HEK293 (cell line): ENCODE measurements at regions not wholly inside any gene's neighbourhood (a gene's known extent, or its start where the extent isn't known, plus 50 kb on each side); places are given as distances from the start of the nearest gene placed in this dataset.

ENCODE experiments used
- CTCF ChIA-PET: fragments of 350-600 bp; formaldehyde crosslinking; extraction: SDS; loops from one replicate; lab custom pipeline; 2021; ENCODE audit warnings: antibody characterized with exemption; lab: Yijun Ruan, JAX
- POLR2A ChIA-PET: fragments of 300-600 bp; formaldehyde crosslinking; extraction: SDS; loops from one replicate; lab custom pipeline; 2020; ENCODE audit warnings: antibody characterized with exemption, inconsistent platforms; lab: Yijun Ruan, JAX
- H3K27ac ChIP-seq: fragments of 200-500 bp; sonication (Bioruptor generic); 2 replicates; pipeline ENCODE4 v1.5.1; 2014; ENCODE audit warnings: low read depth, low read length, control low read depth, inconsistent platforms; ENCODE audit errors: extremely low read depth
- H3K36me3 ChIP-seq, 2 experiments: fragments of 200-500 bp in 1 of 2; sonication (Bioruptor generic) in 1 of 2; 1 replicate in 1 of 2; 2 replicates in 1 of 2; pipeline ENCODE4 v1.5.1; 2014 to 2017; ENCODE audit warnings: inconsistent platforms in 2 of 2, low read length in 2 of 2; ENCODE audit not compliant: control insufficient read depth in 2 of 2, insufficient read depth in 1 of 2
- H3K4me1 ChIP-seq: fragments of 200-500 bp; sonication (Bioruptor generic); 2 replicates; pipeline ENCODE4 v1.5.1; 2014; ENCODE audit warnings: mild to moderate bottlenecking, low read length, inconsistent platforms; ENCODE audit not compliant: control insufficient read depth, insufficient read depth
- H3K4me3 ChIP-seq: 2 replicates; pipeline ENCODE4 v1.5.1; 2011; ENCODE audit warnings: low read depth, mild to moderate bottlenecking, control low read depth, low read length, moderate library complexity
- H3K9me3 ChIP-seq: fragments of 200-500 bp; sonication (Bioruptor generic); 2 replicates; pipeline ENCODE4 v1.5.1; 2014; ENCODE audit warnings: low read depth, low read length, inconsistent platforms; ENCODE audit not compliant: control insufficient read depth, insufficient read depth
- OSR2 ChIP-seq: fragments of 450-650 bp; formaldehyde crosslinking; IDR thresholded peaks from 2 replicates; pipeline ENCODE4 v1.5.1; 2016; ENCODE audit warnings: missing biosample characterization, missing genetic modification characterization
- PRDM1 ChIP-seq: fragments of 450-650 bp; formaldehyde crosslinking; IDR thresholded peaks from 2 replicates; pipeline ENCODE4; 2016; ENCODE audit warnings: missing biosample characterization, missing genetic modification characterization
- SP2 ChIP-seq: fragments of 450-650 bp; formaldehyde crosslinking; IDR thresholded peaks from 2 replicates; pipeline ENCODE4 v1.5.1; 2016; ENCODE audit warnings: missing biosample characterization, missing genetic modification characterization
- ZNF404 ChIP-seq: fragments of 450-650 bp; formaldehyde crosslinking; IDR thresholded peaks from 2 replicates; pipeline ENCODE4 v1.5.1; 2017; ENCODE audit warnings: missing biosample characterization, missing genetic modification characterization
- ZNF626 ChIP-seq: fragments of 450-650 bp; sonication (Bioruptor Pico); formaldehyde crosslinking; IDR thresholded peaks from 2 replicates; pipeline ENCODE4 v1.5.1; 2018; ENCODE audit warnings: missing biosample characterization, missing genetic modification characterization, inconsistent platforms
- ZNF785 ChIP-seq: fragments of 450-650 bp; formaldehyde crosslinking; IDR thresholded peaks from 2 replicates; pipeline ENCODE4 v1.5.1; 2016; ENCODE audit warnings: missing biosample characterization, missing genetic modification characterization
- ZNF792 ChIP-seq: fragments of 450-650 bp; formaldehyde crosslinking; IDR thresholded peaks from 2 replicates; pipeline ENCODE4 v1.5.1; 2016; ENCODE audit warnings: missing biosample characterization, missing genetic modification characterization
- ZNF837 ChIP-seq: fragments of 450-650 bp; formaldehyde crosslinking; IDR thresholded peaks from 2 replicates; pipeline ENCODE4 v1.5.1; 2016; ENCODE audit warnings: missing biosample characterization, missing genetic modification characterization
- TF ChIP-seq, protein P1 (sequence below): fragments of 450-650 bp; formaldehyde crosslinking; IDR thresholded peaks from 2 replicates; pipeline ENCODE4 v1.5.1; 2016; ENCODE audit warnings: missing biosample characterization, missing genetic modification characterization
- TF ChIP-seq, protein P2 (sequence below): fragments of 450-650 bp; formaldehyde crosslinking; IDR thresholded peaks from 2 replicates; pipeline ENCODE4 v1.5.1; 2016; ENCODE audit warnings: missing biosample characterization, missing genetic modification characterization
- TF ChIP-seq, protein P3 (sequence below): fragments of 450-650 bp; formaldehyde crosslinking; IDR thresholded peaks from 2 replicates; pipeline ENCODE4 v1.5.1; 2016; ENCODE audit warnings: missing biosample characterization, missing genetic modification characterization, borderline replicate concordance
- TF ChIP-seq, protein P4 (sequence below): fragments of 450-650 bp; formaldehyde crosslinking; IDR thresholded peaks from 2 replicates; pipeline ENCODE4 v1.5.1; 2016; ENCODE audit warnings: missing biosample characterization, missing genetic modification characterization

DNA sequence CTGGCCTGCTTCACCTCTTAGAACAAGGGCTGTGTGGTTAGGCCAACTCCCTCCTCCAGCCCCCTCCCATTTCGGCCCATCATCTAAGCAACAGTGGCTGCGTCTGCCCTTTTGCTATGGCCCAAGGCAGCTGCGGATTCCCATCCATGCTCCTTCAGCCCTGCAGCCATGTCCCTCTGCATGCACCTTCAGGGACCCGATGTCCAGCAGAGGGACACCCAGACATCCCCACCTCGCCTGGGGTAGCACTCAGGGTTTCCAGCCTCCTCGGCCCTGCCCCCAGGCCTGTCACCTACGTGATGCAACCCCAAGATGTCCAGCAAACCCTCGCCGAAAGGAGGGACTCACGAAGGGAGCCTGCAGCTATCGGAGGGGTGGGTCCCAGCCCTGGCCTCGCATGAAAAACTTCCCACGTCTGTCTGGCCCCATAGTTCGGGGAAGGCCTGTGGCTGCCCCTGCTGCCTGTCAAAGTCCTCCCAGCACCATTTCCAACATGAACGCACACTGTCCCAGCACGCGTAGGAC is 194.4 kb downstream of the CTTN start (continued):
- TF ChIP-seq, protein P1, sequence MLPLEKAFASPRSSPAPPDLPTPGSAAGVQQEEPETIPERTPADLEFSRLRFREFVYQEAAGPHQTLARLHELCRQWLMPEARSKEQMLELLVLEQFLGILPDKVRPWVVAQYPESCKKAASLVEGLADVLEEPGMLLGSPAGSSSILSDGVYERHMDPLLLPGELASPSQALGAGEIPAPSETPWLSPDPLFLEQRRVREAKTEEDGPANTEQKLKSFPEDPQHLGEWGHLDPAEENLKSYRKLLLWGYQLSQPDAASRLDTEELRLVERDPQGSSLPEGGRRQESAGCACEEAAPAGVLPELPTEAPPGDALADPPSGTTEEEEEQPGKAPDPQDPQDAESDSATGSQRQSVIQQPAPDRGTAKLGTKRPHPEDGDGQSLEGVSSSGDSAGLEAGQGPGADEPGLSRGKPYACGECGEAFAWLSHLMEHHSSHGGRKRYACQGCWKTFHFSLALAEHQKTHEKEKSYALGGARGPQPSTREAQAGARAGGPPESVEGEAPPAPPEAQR (tag by site-specific recombination): no peak
- no peak for TF ChIP-seq ZNF837 (tag by site-specific recombination)
- TF ChIP-seq, protein P2, sequence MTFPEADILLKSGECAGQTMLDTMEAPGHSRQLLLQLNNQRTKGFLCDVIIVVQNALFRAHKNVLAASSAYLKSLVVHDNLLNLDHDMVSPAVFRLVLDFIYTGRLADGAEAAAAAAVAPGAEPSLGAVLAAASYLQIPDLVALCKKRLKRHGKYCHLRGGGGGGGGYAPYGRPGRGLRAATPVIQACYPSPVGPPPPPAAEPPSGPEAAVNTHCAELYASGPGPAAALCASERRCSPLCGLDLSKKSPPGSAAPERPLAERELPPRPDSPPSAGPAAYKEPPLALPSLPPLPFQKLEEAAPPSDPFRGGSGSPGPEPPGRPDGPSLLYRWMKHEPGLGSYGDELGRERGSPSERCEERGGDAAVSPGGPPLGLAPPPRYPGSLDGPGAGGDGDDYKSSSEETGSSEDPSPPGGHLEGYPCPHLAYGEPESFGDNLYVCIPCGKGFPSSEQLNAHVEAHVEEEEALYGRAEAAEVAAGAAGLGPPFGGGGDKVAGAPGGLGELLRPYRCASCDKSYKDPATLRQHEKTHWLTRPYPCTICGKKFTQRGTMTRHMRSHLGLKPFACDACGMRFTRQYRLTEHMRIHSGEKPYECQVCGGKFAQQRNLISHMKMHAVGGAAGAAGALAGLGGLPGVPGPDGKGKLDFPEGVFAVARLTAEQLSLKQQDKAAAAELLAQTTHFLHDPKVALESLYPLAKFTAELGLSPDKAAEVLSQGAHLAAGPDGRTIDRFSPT: no peak
- TF ChIP-seq, all 188 proteins: peak for 0

DNA sequence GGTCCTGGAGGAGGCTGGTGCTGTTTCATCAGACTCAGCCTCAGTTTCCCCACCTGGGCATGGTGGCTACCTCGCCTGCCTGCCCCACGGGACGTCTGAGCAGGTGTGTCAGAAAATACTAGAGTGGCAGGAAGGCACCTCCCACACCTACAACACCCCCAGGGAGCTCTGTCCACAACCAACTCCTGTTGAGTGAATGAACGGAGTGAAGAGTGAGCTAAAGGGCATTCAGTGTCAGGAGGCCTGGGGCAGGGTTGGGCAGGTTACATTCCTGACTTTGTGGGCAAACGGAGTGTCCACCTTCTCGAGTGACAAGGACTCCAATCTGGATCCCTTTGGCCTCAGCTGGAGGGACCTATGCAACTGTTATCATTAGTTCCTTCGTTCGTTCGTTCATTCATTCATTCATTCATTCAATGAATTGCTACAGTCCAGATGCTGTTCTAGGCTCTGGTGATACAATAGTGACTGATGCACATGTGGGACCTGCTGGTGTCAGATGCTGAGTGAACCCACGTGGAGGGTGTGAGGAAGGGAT is 195.2 kb downstream of the CTTN start:
- no peaks in the 10 kb centered on the region for H3K36me3 ChIP-seq
- TF ChIP-seq ZNF792 (tag by site-specific recombination): no peak
- no peaks in the 10 kb centered on the region for H3K4me1 ChIP-seq
- no peaks in the 10 kb centered on the region for H3K9me3 ChIP-seq
- POLR2A ChIA-PET: no interaction called here
- H3K27ac ChIP-seq: no peak overlapping the region
- H3K4me3 ChIP-seq: no peak overlapping the region
- CTCF ChIA-PET: interaction anchor here (0.5 to 0.7 kb wide), 2 partner anchors 397 to 1176 kb away, joined by 3 to 5 read pairs; no protein-coding TSS in a partner anchor

DNA sequence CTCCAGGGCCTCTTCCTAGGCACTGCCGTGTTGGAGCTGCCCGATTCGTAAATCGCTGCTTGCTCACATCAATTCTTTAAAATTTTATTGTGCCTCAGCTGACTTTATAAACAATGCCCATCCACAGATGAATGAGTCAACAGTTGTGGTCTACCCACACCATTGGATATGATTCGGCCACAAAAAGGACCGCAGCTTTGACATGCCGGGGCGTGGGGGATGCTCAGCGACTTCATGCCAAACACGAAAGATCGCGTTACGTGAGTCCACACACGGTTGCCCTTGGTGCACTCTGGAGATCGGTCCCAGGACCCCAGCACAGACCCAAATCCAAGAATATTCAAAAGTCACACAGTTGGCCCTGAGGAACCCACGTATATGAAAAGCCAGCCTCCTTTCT is 195.7 kb downstream of the CTTN start:
- no peak overlapping the region for H3K27ac ChIP-seq
- ChIA-PET POLR2A (no interaction called here), CTCF (interaction anchor here (0.5 kb wide), 1 partner anchor 1176 kb away, joined by 3 read pairs; no protein-coding TSS in a partner anchor)
- no peaks in the 10 kb centered on the region for H3K4me1 ChIP-seq
- no peak overlapping the region for H3K4me3 ChIP-seq
- no peaks in the 10 kb centered on the region for H3K9me3 ChIP-seq
- no peaks in the 10 kb centered on the region for H3K36me3 ChIP-seq
- TF ChIP-seq ZNF404 (no peak), ZNF626 (tag by site-specific recombination) (no peak), OSR2 (no peak), SP2 (tag by site-specific recombination) (no peak), ZNF785 (tag by site-specific recombination) (no peak), PRDM1 (no peak)
- TF ChIP-seq, protein P3, sequence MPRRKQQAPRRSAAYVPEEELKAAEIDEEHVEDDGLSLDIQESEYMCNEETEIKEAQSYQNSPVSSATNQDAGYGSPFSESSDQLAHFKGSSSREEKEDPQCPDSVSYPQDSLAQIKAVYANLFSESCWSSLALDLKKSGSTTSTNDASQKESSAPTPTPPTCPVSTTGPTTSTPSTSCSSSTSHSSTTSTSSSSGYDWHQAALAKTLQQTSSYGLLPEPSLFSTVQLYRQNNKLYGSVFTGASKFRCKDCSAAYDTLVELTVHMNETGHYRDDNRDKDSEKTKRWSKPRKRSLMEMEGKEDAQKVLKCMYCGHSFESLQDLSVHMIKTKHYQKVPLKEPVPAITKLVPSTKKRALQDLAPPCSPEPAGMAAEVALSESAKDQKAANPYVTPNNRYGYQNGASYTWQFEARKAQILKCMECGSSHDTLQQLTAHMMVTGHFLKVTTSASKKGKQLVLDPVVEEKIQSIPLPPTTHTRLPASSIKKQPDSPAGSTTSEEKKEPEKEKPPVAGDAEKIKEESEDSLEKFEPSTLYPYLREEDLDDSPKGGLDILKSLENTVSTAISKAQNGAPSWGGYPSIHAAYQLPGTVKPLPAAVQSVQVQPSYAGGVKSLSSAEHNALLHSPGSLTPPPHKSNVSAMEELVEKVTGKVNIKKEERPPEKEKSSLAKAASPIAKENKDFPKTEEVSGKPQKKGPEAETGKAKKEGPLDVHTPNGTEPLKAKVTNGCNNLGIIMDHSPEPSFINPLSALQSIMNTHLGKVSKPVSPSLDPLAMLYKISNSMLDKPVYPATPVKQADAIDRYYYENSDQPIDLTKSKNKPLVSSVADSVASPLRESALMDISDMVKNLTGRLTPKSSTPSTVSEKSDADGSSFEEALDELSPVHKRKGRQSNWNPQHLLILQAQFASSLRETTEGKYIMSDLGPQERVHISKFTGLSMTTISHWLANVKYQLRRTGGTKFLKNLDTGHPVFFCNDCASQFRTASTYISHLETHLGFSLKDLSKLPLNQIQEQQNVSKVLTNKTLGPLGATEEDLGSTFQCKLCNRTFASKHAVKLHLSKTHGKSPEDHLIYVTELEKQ: no peak
- TF ChIP-seq, protein P4, sequence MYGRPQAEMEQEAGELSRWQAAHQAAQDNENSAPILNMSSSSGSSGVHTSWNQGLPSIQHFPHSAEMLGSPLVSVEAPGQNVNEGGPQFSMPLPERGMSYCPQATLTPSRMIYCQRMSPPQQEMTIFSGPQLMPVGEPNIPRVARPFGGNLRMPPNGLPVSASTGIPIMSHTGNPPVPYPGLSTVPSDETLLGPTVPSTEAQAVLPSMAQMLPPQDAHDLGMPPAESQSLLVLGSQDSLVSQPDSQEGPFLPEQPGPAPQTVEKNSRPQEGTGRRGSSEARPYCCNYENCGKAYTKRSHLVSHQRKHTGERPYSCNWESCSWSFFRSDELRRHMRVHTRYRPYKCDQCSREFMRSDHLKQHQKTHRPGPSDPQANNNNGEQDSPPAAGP (tag by site-specific recombination): no peak
